Gastrocnemius medialis (tissue), 4 donors: ENCODE measurements at regions not wholly inside any gene's neighbourhood (a gene's known extent, or its start where the extent isn't known, plus 50 kb on each side); places are given as distances from the start of the nearest gene placed in this dataset.

Experiments
- POLR2A ChIP-seq, 2 donors: fragments of 450-650 bp; IDR thresholded peaks; one replicate each; pipeline ENCODE4 v1.6.1; 2017; ENCODE audit warnings: antibody characterized with exemption in 2 of 2, mild to moderate bottlenecking in 2 of 2, moderate library complexity in 2 of 2
- TF ChIP-seq, protein P1 (sequence below), 5 experiments: fragments of 450-650 bp in 3 of 5; fragments of 200-600 bp in 2 of 5; sonication (generic) in 2 of 5; IDR thresholded peaks in 4 of 5; conservative IDR thresholded peaks in 1 of 5; 1 replicate in 4 of 5; 2 replicates in 1 of 5; pipeline ENCODE4 v1.5.1; 2016 to 2019; ENCODE audit warnings: antibody characterized with exemption in 5 of 5, mild to moderate bottlenecking in 3 of 5, moderate library complexity in 3 of 5

DNA sequence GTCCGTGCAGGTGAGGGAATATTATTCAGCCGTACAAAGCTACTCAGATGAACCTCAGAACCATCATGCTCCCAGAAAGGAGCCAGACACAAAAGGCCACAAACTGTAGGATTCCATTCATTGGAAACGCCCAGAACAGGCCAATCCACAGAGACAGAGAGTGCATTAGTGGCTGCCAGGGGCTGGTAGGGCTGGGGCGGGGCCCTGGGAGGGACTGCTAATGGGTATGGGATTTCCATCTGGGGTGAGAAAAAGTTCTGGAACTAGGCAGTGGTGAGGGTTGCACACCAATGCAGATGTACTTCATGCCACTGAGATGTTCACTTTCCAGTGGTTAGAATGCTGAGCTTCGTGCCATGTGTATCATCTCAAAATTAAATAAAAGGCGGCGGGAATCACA is 101.1 kb downstream of the RFLNA start:
- TF ChIP-seq, protein P1, sequence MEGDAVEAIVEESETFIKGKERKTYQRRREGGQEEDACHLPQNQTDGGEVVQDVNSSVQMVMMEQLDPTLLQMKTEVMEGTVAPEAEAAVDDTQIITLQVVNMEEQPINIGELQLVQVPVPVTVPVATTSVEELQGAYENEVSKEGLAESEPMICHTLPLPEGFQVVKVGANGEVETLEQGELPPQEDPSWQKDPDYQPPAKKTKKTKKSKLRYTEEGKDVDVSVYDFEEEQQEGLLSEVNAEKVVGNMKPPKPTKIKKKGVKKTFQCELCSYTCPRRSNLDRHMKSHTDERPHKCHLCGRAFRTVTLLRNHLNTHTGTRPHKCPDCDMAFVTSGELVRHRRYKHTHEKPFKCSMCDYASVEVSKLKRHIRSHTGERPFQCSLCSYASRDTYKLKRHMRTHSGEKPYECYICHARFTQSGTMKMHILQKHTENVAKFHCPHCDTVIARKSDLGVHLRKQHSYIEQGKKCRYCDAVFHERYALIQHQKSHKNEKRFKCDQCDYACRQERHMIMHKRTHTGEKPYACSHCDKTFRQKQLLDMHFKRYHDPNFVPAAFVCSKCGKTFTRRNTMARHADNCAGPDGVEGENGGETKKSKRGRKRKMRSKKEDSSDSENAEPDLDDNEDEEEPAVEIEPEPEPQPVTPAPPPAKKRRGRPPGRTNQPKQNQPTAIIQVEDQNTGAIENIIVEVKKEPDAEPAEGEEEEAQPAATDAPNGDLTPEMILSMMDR (IDR thresholded peaks at IDR 0.05 in 4 of 5, conservative IDR thresholded peaks at IDR 0.05 in 1 of 5), result no peak
- TF ChIP-seq POLR2A (IDR thresholded peaks at IDR 0.05), result no peak
